ENCODE measurements at regions not wholly inside any gene's neighbourhood (a gene's known extent, or its start where the extent isn't known, plus 50 kb on each side); places are given as distances from the start of the nearest gene placed in this dataset.

- no peak for TF ChIP-seq CTCF (IDR thresholded peaks at IDR 0.05; ENCODE audit: insufficient read depth, low read length)
- TF ChIP-seq, protein P1, sequence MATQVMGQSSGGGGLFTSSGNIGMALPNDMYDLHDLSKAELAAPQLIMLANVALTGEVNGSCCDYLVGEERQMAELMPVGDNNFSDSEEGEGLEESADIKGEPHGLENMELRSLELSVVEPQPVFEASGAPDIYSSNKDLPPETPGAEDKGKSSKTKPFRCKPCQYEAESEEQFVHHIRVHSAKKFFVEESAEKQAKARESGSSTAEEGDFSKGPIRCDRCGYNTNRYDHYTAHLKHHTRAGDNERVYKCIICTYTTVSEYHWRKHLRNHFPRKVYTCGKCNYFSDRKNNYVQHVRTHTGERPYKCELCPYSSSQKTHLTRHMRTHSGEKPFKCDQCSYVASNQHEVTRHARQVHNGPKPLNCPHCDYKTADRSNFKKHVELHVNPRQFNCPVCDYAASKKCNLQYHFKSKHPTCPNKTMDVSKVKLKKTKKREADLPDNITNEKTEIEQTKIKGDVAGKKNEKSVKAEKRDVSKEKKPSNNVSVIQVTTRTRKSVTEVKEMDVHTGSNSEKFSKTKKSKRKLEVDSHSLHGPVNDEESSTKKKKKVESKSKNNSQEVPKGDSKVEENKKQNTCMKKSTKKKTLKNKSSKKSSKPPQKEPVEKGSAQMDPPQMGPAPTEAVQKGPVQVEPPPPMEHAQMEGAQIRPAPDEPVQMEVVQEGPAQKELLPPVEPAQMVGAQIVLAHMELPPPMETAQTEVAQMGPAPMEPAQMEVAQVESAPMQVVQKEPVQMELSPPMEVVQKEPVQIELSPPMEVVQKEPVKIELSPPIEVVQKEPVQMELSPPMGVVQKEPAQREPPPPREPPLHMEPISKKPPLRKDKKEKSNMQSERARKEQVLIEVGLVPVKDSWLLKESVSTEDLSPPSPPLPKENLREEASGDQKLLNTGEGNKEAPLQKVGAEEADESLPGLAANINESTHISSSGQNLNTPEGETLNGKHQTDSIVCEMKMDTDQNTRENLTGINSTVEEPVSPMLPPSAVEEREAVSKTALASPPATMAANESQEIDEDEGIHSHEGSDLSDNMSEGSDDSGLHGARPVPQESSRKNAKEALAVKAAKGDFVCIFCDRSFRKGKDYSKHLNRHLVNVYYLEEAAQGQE (IDR thresholded peaks at IDR 0.05; ENCODE audit: insufficient replicate concordance, low read depth) = no peak
- TF ChIP-seq POLR2AphosphoS5 (IDR thresholded peaks at IDR 0.05; ENCODE audit: low read depth) = no peak
- TF ChIP-seq SPI1 (IDR thresholded peaks at IDR 0.05; ENCODE audit: borderline replicate concordance, low read depth) = no peak
- TF ChIP-seq GABPA (IDR thresholded peaks at IDR 0.05; ENCODE audit: low read depth) = no peak
Measured at GRCh38 chr2:160602073-160602472, 108.5 kb upstream of the RBMS1 start.
